ENCODE measurements at regions not wholly inside any gene's neighbourhood (a gene's known extent, or its start where the extent isn't known, plus 50 kb on each side); places are given as distances from the start of the nearest gene placed in this dataset.
"Not testable (repeated sequence)": the region's sequence is repeated elsewhere in the genome, so short reads cannot be mapped to it uniquely, and the experiment has no call there.

DNA sequence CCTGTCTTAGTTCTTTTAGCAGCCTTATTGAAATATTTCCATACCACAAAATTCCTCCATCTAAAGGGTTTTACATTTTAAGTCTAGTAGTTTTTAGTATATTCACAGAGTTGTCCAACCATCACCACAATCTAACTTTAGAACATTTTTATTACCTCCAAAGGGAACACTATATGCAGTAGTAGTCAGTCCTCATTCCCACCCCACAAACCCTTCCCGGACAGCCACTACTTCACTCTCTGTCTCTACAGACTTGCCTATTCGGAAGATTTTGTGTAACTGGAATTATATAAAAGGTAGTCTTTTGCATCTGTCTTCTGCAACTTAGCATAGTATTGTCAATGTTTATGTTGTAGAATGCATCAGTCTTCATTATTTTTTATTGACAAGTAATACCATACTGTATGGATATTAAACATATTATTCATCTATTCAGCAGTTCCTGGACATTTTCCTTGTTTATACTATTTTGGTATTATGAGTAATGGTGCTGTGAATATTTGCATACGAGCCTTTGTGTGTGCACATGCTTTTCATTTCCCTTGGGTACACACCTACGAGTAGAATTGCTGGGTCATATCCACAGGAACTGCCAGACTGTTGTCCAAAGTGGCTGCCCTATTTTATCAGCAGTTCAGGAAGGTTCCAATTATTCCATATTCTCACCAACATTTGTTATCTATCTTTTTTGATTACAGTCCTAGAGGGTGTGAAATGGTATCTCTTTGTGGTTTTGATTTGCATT lies 60.9 kb upstream of the LANCL2 start:
- DNase-seq, result no peak

DNA sequence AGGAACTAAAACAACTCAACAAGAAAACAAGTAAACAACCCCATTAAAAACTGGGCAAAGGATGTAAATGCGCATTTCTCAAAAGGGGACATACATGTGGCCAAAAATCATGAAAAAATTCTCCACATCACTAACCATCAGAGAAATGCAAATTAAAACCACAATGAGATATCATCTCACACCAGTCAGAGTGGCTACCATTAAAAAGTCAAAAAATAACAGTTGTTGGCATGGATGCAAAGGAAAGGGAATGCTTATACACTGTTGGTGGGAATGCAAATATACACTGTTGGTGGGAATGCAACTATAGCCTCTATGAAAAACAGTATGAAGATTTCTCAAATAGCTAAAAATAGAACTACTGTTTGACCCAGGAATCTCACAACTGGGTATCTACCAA lies 60.0 kb upstream of the LANCL2 start:
- no peak for DNase-seq

DNA sequence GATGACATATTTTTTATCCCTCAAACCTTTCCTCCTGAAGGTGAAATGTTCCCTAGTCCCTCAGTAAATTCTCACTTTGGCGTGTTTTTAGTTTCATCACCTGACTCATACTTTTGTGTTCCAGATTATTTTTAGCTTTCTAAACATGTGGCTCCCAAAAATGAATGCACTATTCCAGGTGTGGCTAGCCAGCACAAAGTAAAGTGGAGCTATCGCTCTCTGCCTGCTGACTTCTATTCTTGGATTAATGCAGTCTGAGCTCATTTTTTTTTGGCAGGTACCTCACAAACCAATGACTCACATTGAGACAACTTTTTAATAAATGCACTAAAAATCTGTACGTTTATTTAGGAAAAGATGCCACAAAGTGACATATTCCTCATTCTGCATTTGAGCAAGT lies 58.8 kb upstream of the LANCL2 start:
- DNase-seq, result no peak

DNA sequence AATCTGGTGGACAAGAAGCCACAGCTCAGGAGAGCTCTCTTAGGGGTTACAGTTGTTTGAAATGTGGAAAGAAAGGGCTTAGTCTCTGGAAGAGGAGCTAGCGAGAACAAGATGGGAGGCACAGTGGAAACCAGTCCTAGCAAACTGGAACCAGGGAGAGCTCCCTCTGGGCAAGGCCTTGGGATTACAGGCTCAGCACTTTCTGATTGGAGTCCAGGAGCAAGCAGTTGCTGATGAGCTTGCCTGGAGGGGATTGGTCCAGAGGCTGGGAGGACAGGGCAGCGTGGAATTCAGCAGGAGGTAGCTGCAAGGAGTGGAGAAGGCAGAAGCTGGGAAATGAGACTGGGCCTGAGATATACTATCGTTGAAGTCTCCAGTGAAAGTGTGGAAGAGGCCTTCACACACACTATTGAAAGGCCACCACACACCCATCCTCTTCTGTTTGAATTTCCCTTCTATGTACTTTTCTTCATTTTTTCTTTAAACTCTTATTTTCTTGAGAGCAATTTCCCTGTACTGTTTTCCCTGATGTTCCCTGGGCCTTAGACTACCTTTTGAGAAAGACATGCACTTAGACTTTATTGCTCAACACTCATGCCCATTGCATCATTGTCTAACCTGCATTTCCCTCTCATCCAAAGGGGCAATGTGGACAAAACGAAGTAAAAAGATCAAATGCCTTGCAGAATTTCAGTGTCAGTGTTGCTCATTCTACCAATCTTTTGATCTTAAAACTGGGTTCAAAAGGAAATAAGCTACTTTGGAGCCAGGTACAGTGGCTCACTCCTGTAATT lies 57.8 kb upstream of the LANCL2 start:
- DNase-seq, result no peak

DNA sequence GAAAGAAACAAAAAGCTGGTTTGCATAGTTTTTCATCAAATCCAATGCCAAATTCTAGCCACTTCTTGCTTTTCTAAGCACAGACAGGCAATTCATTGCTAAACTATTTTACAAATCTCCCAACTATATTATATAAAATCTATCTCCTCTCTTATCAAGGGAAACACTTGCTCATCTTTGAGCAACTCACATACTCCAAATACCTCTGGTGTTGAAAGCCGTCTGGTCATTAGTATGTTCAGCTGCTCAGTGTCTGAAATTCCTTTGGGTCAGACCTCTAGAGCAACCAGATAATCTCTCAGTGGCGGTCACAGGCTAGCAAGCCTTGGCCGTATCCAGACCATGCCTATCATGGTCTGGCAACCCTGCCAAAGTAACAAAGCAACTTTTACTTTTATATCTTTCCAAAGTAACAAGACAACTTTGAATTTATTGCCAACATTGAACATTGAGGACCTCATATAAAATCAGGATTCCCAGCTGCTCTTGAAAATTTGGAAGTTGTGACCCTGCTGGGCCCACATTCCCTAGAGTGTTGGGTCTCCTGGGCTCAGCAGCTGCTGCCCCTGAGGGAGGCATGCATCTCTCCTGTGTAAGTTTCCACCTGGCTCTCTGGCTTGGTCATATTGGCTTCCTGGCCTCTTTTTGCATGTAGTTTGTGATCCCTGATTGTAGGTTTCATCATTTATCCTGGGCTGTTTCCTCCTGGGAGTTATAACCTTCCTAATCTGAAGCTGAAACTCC lies 56.8 kb upstream of the LANCL2 start:
- DNase-seq, result no peak

DNA sequence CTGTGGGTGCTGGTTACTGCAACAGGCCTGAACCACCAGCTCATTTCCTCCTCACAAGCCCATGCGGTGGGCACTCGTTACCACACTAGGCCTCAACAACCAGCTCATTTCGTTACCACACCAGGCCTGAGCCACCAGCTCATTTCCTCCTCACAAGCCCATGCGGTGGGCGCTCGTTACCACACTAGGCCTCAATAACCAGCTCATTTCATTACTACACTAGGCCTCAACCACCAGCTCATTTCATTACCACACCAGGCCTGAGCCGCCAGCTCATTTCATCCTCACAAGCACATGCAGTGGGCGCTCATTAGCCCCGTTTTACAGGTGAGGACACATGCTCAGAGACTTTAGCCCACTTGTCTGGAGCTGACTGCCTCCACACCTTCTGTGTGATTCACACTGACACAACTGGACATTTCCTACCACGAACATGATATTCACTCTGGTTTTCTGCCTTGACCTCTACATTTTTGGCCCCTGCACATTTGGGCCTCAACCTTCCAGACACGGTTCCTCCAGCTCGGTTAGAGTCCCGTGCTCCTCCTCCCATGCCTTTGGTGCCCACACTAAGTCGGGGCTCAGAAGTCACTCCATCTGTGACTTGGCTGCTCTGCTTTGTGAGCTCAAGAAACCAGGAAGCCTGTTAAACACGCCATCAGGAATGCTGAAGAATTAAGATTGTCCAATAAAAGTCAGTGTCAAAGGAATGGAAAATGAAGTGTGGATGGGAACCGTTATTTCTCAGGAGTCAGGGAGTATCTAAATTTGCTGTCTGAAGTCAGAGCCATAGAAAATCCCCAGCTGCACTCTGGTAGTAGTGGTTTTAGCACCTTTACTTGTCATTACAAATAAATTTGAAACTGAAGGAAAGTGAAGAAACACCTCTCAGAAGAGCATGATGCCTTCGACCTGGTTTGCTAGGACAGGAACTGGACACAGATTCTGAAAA lies 55.8 kb upstream of the LANCL2 start:
- DNase-seq, result no peak

DNA sequence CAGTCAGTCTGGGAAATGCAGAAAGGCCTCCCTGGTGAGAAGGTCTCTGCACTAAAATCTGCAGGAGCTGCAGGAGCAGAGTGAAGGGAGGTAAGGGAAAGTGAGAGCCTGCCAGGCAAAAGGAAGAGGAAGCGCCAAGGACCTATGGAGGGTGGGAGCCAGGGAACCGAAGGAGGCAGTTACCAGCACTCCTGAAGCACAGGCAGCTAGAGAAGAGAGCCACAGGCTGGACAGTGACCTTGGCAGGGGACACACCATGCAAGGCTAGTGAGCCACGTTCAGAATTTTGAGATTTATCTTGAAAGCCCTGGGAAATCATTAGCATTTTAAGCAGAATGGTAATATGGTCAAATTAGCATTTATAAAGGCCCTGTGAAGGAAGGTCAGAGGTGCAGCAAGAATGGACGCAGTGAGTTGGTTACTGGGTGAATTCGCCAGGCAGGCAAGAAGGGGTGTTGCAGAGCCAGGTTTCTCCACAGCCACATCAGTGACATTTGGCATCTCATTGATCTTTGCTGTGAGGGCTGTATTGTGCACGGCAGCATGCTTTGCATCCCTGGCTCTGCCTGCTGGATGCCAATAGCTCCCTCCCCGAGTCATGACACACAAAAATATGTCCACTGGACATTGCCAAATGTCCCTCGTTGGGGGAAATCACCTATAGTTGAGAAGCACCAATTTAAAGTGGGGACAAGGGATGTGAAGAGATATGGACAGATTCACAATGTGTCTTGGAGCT lies 54.7 kb upstream of the LANCL2 start:
- DNase-seq, result no peak

DNA sequence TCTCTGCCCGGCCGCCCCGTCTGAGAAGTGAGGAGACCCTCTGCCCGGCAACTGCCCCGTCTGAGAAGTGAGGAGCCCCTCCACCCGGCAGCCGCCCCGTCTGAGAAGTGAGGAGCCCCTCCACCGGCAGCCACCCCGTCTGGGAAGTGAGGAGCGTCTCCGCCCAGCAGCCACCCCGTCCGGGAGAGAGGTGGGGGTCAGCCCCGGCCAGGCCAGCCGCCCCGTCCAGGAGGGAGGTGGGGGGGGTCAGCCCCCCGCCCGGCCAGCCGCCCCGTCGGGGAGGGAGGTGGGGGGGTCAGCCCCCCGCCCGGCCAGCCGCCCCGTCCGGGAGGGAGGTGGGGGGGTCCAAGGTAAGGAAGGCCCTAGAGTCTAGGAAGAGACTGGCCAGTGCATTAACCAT lies 53.2 kb upstream of the LANCL2 start:
- DNase-seq, result not testable (repeated sequence)

DNA sequence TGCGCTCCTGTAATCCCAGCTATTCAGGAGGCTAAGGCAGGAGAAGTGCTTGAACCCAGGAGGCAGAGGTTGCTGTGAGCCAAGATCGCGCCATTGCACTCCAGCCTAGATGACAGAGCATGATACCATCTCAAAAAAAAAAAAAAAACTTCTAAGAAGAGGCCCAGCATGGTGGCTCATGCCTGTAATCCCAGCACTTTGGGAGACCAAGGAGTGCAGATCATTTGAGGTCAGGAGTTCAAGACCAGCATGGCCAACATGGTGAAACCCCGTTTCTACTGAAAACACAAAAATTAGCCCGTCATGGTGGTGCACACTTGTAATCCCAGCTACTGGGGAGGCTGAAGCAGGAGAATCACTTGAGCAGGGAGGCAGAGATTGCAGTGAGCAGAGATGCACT lies 51.5 kb upstream of the LANCL2 start:
- not testable (repeated sequence) for DNase-seq

DNA sequence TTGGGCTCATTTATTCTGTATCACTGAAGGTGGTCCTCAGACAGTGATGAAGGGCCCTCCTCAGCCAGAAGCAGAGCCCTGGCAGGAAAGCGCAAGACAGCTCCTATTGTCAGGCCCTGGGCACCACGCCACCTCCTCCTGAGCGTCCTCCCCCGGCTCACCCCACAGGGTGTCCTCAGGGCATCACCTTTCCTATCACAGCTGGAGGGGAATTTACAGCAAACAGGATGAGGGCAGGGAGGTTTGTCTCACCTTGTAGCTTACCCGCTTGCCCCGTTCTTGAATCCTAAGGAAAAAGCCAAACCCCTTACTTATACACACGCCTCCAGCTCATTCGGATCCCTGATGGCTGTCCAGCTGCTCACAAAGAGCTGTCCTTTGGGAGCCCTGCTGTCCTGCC lies 50.2 kb upstream of the LANCL2 start:
- DNase-seq, result no peak
